Neural progenitor cell (in vitro differentiated cells): ENCODE measurements at regions not wholly inside any gene's neighbourhood (a gene's known extent, or its start where the extent isn't known, plus 50 kb on each side); places are given as distances from the start of the nearest gene placed in this dataset.

ENCODE experiments used
- DNase-seq: peaks from one replicate; pipeline ENCODE4 v3.0.0-alpha.2; 2016; ENCODE audit warnings: low spot score
- H2AFZ ChIP-seq: fragments of 200-600 bp; sonication (generic); replicated peaks from 2 replicates; pipeline ENCODE4 v1.6.1; 2016; ENCODE audit warnings: antibody characterized with exemption
- H3F3A ChIP-seq: fragments of 200-600 bp; sonication (generic); 2 replicates; pipeline ENCODE4 v1.6.1; 2016; ENCODE audit warnings: antibody characterized with exemption, low read depth
- H3K27ac ChIP-seq: fragments of 200-600 bp; sonication (generic); 2 replicates; pipeline ENCODE4 v1.5.1; 2016; ENCODE audit warnings: mild to moderate bottlenecking
- H3K27me3 ChIP-seq: fragments of 200-600 bp; sonication (generic); 2 replicates; pipeline ENCODE4 v1.6.1; 2016; ENCODE audit warnings: mild to moderate bottlenecking, moderate library complexity
- H3K36me3 ChIP-seq: fragments of 200-600 bp; sonication (generic); 2 replicates; pipeline ENCODE4 v1.5.1; 2016
- H3K4me1 ChIP-seq: fragments of 200-600 bp; sonication (generic); 2 replicates; pipeline ENCODE4 v1.6.1; 2016; ENCODE audit warnings: mixed run types
- H3K4me2 ChIP-seq: fragments of 200-600 bp; sonication (generic); 2 replicates; pipeline ENCODE4 v1.6.1; 2016
- H3K4me3 ChIP-seq: fragments of 200-600 bp; sonication (generic); 2 replicates; pipeline ENCODE4 v1.5.1; 2016
- H3K79me2 ChIP-seq: fragments of 200-600 bp; sonication (generic); 2 replicates; pipeline ENCODE4 v1.6.1; 2016; ENCODE audit warnings: low read depth
- H3K9ac ChIP-seq: fragments of 200-600 bp; sonication (generic); 2 replicates; pipeline ENCODE4 v1.6.1; 2016
- H3K9me3 ChIP-seq: fragments of 200-600 bp; sonication (generic); 2 replicates; pipeline ENCODE4 v1.5.1; 2016; ENCODE audit warnings: low read depth
- H4K20me1 ChIP-seq: fragments of 200-600 bp; sonication (generic); 2 replicates; pipeline ENCODE4 v1.6.1; 2016; ENCODE audit warnings: low read depth
- H3K27ac Mint-ChIP-seq: 3 replicates; pipeline ENCODE4 v1.8.0; 2021; ENCODE audit warnings: mixed read lengths
- H3K27me3 Mint-ChIP-seq: 2 replicates; pipeline ENCODE4 v1.8.0; 2022; ENCODE audit warnings: low read depth, mild to moderate bottlenecking, inconsistent platforms, moderate library complexity, mixed read lengths; ENCODE audit not compliant: insufficient read depth
- H3K36me3 Mint-ChIP-seq: 3 replicates; pipeline ENCODE4 v1.8.0; 2021; ENCODE audit warnings: mixed read lengths
- H3K4me1 Mint-ChIP-seq: 3 replicates; pipeline ENCODE4 v1.8.0; 2021; ENCODE audit warnings: mixed read lengths
- H3K4me3 Mint-ChIP-seq: 3 replicates; pipeline ENCODE4 v1.8.0; 2021; ENCODE audit warnings: mild to moderate bottlenecking, moderate library complexity, mixed read lengths
- H3K9me3 Mint-ChIP-seq: 3 replicates; pipeline ENCODE4 v1.8.0; 2020; ENCODE audit warnings: mixed read lengths
- EZH2 ChIP-seq: fragments of 200-600 bp; sonication (generic); IDR thresholded peaks from 2 replicates; pipeline ENCODE4 v1.6.1; 2017; ENCODE audit warnings: antibody characterized with exemption, mild to moderate bottlenecking, moderate library complexity
- EZH2phosphoT487 ChIP-seq: fragments of 200-600 bp; sonication (generic); IDR thresholded peaks from 2 replicates; pipeline ENCODE4 v1.6.1; 2017; ENCODE audit warnings: antibody characterized with exemption
- TF ChIP-seq, protein P1 (sequence below): fragments of 200-600 bp; sonication (generic); IDR thresholded peaks from 2 replicates; pipeline ENCODE4 v1.5.1; 2017; ENCODE audit warnings: antibody characterized with exemption, mild to moderate bottlenecking

DNA sequence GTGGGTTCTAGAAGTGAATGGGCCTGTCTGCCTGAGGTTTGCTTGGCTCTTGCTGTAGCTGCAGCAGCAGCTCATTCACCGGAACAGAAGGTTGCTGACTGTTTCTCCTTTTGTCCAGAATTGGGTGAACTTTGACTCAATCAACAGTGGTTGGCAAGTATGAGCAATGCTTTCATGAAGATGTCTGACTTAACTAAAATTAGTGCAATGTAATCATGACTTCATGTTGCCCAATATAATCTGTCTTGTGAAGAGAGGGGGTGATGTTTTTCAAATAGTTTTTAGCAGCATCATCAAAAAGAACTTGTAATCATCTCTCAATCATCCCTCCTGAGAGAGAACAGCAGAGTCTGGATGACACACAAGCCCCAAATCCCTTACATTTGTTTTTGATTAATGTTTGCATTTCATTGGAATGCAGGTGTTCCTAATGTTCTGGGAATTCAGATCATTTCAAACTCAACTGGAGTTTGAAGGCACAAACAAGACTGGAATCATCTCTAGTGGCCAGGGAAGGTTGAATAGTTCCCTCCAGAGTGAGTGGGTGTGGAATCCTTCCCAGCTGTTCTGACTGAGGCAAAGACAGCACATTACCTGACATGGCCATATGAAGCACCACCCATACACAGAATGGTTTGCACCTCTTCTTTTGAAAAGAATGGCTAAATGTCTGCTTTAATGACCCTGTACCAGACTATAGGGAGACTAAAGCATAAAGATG, 82.9 kb downstream of the HLX start:
- DNase-seq = no peak
- no peaks in the 10 kb centered on the region for H3K4me1 ChIP-seq
- H3K36me3 Mint-ChIP-seq = no peaks in the 10 kb centered on the region
- no peak overlapping the region for H3K4me2 ChIP-seq
- no peak overlapping the region for H3K27ac Mint-ChIP-seq
- H3F3A ChIP-seq = no peaks in the 10 kb centered on the region
- H3K27me3 ChIP-seq = no peaks in the 10 kb centered on the region
- no peak overlapping the region for H3K4me3 ChIP-seq
- H3K9ac ChIP-seq = no peak overlapping the region
- H3K27ac ChIP-seq = no peak overlapping the region
- no peaks in the 10 kb centered on the region for H4K20me1 ChIP-seq
- H3K27me3 Mint-ChIP-seq = no peaks in the 10 kb centered on the region
- TF ChIP-seq EZH2 (no peak), EZH2phosphoT487 (no peak)
- TF ChIP-seq, protein P1, sequence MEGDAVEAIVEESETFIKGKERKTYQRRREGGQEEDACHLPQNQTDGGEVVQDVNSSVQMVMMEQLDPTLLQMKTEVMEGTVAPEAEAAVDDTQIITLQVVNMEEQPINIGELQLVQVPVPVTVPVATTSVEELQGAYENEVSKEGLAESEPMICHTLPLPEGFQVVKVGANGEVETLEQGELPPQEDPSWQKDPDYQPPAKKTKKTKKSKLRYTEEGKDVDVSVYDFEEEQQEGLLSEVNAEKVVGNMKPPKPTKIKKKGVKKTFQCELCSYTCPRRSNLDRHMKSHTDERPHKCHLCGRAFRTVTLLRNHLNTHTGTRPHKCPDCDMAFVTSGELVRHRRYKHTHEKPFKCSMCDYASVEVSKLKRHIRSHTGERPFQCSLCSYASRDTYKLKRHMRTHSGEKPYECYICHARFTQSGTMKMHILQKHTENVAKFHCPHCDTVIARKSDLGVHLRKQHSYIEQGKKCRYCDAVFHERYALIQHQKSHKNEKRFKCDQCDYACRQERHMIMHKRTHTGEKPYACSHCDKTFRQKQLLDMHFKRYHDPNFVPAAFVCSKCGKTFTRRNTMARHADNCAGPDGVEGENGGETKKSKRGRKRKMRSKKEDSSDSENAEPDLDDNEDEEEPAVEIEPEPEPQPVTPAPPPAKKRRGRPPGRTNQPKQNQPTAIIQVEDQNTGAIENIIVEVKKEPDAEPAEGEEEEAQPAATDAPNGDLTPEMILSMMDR = no peak
- H3K4me1 Mint-ChIP-seq = peaks cover 1% of the 10 kb centered on the region
- H3K9me3 Mint-ChIP-seq = no peaks in the 10 kb centered on the region
- H3K9me3 ChIP-seq = no peaks in the 10 kb centered on the region
- no peak overlapping the region for H2AFZ ChIP-seq
- H3K4me3 Mint-ChIP-seq = no peak overlapping the region
- no peaks in the 10 kb centered on the region for H3K79me2 ChIP-seq
- no peaks in the 10 kb centered on the region for H3K36me3 ChIP-seq

DNA sequence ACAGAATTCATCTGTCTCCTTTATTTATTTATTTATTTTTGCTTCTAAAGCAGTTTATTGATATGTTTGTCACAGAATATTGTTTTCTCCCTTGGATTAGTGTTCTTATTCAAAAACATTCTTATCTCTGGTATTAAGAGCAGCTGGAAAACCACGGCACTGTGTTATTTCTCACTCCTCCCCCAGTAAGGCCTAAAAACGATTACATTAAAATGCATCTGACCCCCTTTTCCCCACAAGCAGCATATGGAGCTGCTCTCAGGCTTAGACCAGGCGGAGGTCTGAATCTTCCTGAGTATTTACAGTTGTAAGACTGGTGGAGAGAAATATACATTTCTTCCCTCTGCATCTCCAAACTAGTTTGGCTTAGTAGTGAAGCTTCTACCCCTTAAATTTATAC, 86.8 kb downstream of the HLX start:
- H3K27me3 ChIP-seq = no peaks in the 10 kb centered on the region
- no peaks in the 10 kb centered on the region for H3K36me3 ChIP-seq
- H3K4me1 ChIP-seq = no peaks in the 10 kb centered on the region
- H3K79me2 ChIP-seq = no peaks in the 10 kb centered on the region
- H3K27ac ChIP-seq = no peak overlapping the region
- no peak for DNase-seq
- no peak overlapping the region for H3K4me3 ChIP-seq
- TF ChIP-seq EZH2 (no peak), EZH2phosphoT487 (no peak)
- TF ChIP-seq, protein P1 = no peak
- Mint-ChIP-seq H3K4me1 (no peaks in the 10 kb centered on the region), H3K4me3 (no peak overlapping the region), H3K36me3 (no peaks in the 10 kb centered on the region), H3K9me3 (no peaks in the 10 kb centered on the region), H3K27me3 (no peaks in the 10 kb centered on the region), H3K27ac (no peak overlapping the region)
- H2AFZ ChIP-seq = no peak overlapping the region
- no peak overlapping the region for H3K9ac ChIP-seq
- H4K20me1 ChIP-seq = no peaks in the 10 kb centered on the region
- no peaks in the 10 kb centered on the region for H3K9me3 ChIP-seq
- H3K4me2 ChIP-seq = no peak overlapping the region
- H3F3A ChIP-seq = no peaks in the 10 kb centered on the region

DNA sequence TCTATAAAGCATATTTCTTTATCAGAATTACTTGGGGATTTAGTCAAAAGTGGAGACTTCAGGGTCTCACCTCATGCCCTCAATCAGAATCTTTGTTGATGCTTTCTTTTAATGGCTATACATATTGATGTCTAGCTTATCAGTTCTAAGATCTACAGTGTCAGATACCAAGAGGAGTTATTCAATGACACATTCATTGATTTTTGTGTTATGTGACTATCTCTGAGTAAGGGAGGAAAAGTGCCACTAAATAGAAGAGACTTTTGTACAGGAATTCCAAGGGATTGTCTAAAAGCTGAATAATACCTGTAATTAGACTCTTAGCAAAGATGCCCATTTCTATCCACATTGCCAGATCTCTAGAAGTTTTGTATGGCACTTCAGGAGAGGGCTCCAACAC, 87.2 kb downstream of the HLX start:
- DNase-seq = no peak
- Histone ChIP-seq H3F3A (no peaks in the 10 kb centered on the region), H3K9me3 (no peaks in the 10 kb centered on the region), H3K79me2 (no peaks in the 10 kb centered on the region), H3K9ac (no peak overlapping the region), H4K20me1 (no peaks in the 10 kb centered on the region), H3K4me1 (no peaks in the 10 kb centered on the region), H3K4me3 (no peak overlapping the region), H2AFZ (no peak overlapping the region), H3K27ac (no peak overlapping the region), H3K27me3 (no peaks in the 10 kb centered on the region), H3K36me3 (no peaks in the 10 kb centered on the region), H3K4me2 (no peak overlapping the region)
- H3K27me3 Mint-ChIP-seq = no peaks in the 10 kb centered on the region
- no peaks in the 10 kb centered on the region for H3K9me3 Mint-ChIP-seq
- H3K4me3 Mint-ChIP-seq = no peak overlapping the region
- no peak overlapping the region for H3K27ac Mint-ChIP-seq
- TF ChIP-seq EZH2phosphoT487 = no peak
- TF ChIP-seq, protein P1 = no peak
- TF ChIP-seq EZH2 = no peak
- no peaks in the 10 kb centered on the region for H3K4me1 Mint-ChIP-seq
- H3K36me3 Mint-ChIP-seq = no peaks in the 10 kb centered on the region
